B cell (primary cell): ENCODE measurements at regions not wholly inside any gene's neighbourhood (a gene's known extent, or its start where the extent isn't known, plus 50 kb on each side); places are given as distances from the start of the nearest gene placed in this dataset.

Experiments
- ATAC-seq: fragments of 200-7000 bp; cut with Tn5 transposase; one replicate; pipeline ENCODE4 v1.10.0; 2021; ENCODE audit warnings: low read depth, mild to moderate bottlenecking, moderate number of reproducible peaks, moderate library complexity
- CTCF ChIA-PET: fragments of 350-600 bp; sonication (Branson Sonifier 250); formaldehyde crosslinking; loops from one replicate; lab custom pipeline; 2021; ENCODE audit warnings: antibody characterized with exemption, inconsistent platforms; lab: Charles Lee
- POLR2A ChIA-PET: fragments of 350-600 bp; sonication (Branson Sonifier 250); formaldehyde crosslinking; loops from one replicate; lab custom pipeline; 2021; ENCODE audit warnings: antibody characterized with exemption; lab: Charles Lee
- DNase-seq: peaks from one replicate; pipeline ENCODE4 v3.0.0; 2013
- H2AFZ ChIP-seq: 2 replicates; pipeline ENCODE4 v1.6.1; 2012; ENCODE audit warnings: mild to moderate bottlenecking, low read depth, low read length; ENCODE audit not compliant: insufficient read depth, poor library complexity, severe bottlenecking
- H3K27ac ChIP-seq, 2 donors: 1 replicate in 1 of 2; 2 replicates in 1 of 2; pipeline ENCODE4 v1.5.1; 2012 to 2013; ENCODE audit warnings: low read length in 2 of 2, mild to moderate bottlenecking in 2 of 2, moderate library complexity in 1 of 2
- H3K27me3 ChIP-seq, 4 experiments: fragments of 200-600 bp in 1 of 4; sonication (generic) in 1 of 4; replicated peaks in 1 of 4; 1 replicate in 2 of 4; 2 replicates in 2 of 4; pipeline versions ENCODE4 v1.6.1 to v1.7.0; 2013 to 2016; ENCODE audit warnings: low read length in 3 of 4, mild to moderate bottlenecking in 2 of 4, mixed read lengths in 1 of 4, moderate library complexity in 1 of 4; ENCODE audit not compliant: insufficient read depth in 4 of 4, control insufficient read depth in 3 of 4; ENCODE audit errors: control extremely low read depth in 1 of 4
- H3K36me3 ChIP-seq, 2 experiments: replicated peaks in 1 of 2; 1 replicate in 1 of 2; 2 replicates in 1 of 2; pipeline versions ENCODE4 v1.6.1 to v1.7.1; 2013; ENCODE audit warnings: low read length in 1 of 2; ENCODE audit not compliant: insufficient read depth in 2 of 2, control insufficient read depth in 1 of 2; ENCODE audit errors: control extremely low read depth in 1 of 2, extremely low read depth in 1 of 2
- H3K4me1 ChIP-seq, 2 donors: fragments of 200-600 bp in 1 of 2; sonication (generic) in 1 of 2; 1 replicate in 1 of 2; 2 replicates in 1 of 2; pipeline versions ENCODE4 v1.5.1 to v1.6.1; 2013 to 2017; ENCODE audit warnings: low read length in 2 of 2; ENCODE audit not compliant: control insufficient read depth in 2 of 2, insufficient read depth in 2 of 2
- H3K4me2 ChIP-seq: replicated peaks from 2 replicates; pipeline ENCODE3; 2012; ENCODE audit warnings: mild to moderate bottlenecking, low read depth, low read length; ENCODE audit not compliant: poor library complexity, severe bottlenecking
- H3K4me3 ChIP-seq, 5 experiments: fragments of 200-600 bp in 1 of 5; sonication (generic) in 1 of 5; 1 replicate in 3 of 5; 2 replicates in 2 of 5; pipeline versions ENCODE4 v1.5.1 to v1.7.0; 2011 to 2016; ENCODE audit warnings: low read length in 4 of 5, mild to moderate bottlenecking in 4 of 5, low read depth in 2 of 5, control low read depth in 1 of 5, moderate library complexity in 1 of 5; ENCODE audit not compliant: insufficient read depth in 1 of 5; ENCODE audit errors: control extremely low read depth in 1 of 5, extremely low read depth in 1 of 5
- H3K79me2 ChIP-seq: fragments of 200-600 bp; sonication (generic); one replicate; pipeline ENCODE4 v1.6.0; 2016; ENCODE audit warnings: low read length; ENCODE audit not compliant: control insufficient read depth, insufficient read depth
- H3K9ac ChIP-seq: fragments of 200-600 bp; sonication (generic); 2 replicates; pipeline ENCODE4 v1.6.1; 2017; ENCODE audit warnings: mild to moderate bottlenecking, low read length, moderate library complexity
- H3K9me3 ChIP-seq, 3 donors: one replicate each; pipeline versions ENCODE4 v1.6.1 to v1.7.1; 2013; ENCODE audit warnings: low read length in 2 of 3; ENCODE audit not compliant: control insufficient read depth in 2 of 3, insufficient read depth in 1 of 3; ENCODE audit errors: control extremely low read depth in 1 of 3
- H4K20me1 ChIP-seq: 2 replicates; pipeline ENCODE4 v1.6.0; 2012; ENCODE audit warnings: mild to moderate bottlenecking, low read length; ENCODE audit not compliant: insufficient read depth, control insufficient read depth, poor library complexity, severe bottlenecking
- H3K27ac Mint-ChIP-seq: one replicate; pipeline ENCODE4 v1.8.0; 2021; ENCODE audit warnings: mixed read lengths
- H3K27me3 Mint-ChIP-seq: one replicate; pipeline ENCODE4 v1.8.0; 2021; ENCODE audit warnings: mixed read lengths
- H3K4me1 Mint-ChIP-seq: one replicate; pipeline ENCODE4 v1.8.0; 2021; ENCODE audit warnings: mixed read lengths
- H3K4me3 Mint-ChIP-seq: one replicate; pipeline ENCODE4 v1.8.0; 2021; ENCODE audit warnings: mixed read lengths
- H3K9me3 Mint-ChIP-seq: one replicate; pipeline ENCODE4 v1.8.0; 2022; ENCODE audit warnings: mixed read lengths; ENCODE audit not compliant: insufficient read depth
- EZH2 ChIP-seq: IDR thresholded peaks from 2 replicates; pipeline ENCODE4 v1.6.1; 2012; ENCODE audit warnings: borderline replicate concordance, low read depth, mild to moderate bottlenecking, moderate library complexity, low read length; ENCODE audit not compliant: insufficient read depth, poor library complexity, severe bottlenecking
- WGBS: methylation state at CpG from one replicate; pipeline ENCODE4 v1.1.5; 2013; ENCODE audit warnings: missing lambda C conversion rate; ENCODE audit not compliant: insufficient coverage; 5-methylcytosine and 5-hydroxymethylcytosine counted together
- intact Hi-C: fragments of 100-400 bp; cut with micrococcal nuclease; formaldehyde crosslinking; loops from one replicate; pipeline ENCODE4 v1.10.0; 2022
- TF ChIP-seq, protein P1 (sequence below): fragments of 200-600 bp; IDR thresholded peaks from one replicate; pipeline ENCODE4 v1.8.0; 2022; ENCODE audit warnings: antibody characterized with exemption, mild to moderate bottlenecking

DNA sequence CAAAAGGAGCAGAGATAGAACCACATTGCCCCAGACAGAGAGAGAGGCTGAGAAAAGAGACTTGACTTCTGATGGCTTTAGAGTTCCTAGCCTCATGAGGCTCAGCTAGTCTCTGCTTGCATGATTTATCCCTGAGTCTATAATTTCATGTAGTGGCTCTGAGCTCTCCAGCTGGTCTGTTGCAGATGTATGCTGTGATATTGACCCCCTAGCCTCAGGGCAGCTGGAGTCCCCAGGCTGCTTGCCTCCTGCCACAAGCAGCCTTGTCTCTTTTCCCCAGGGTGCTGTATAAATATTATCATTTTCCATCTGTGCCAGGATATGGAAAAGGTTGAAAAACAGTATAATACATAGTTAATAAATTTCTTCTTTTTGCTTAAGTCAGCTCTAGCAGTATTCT lies 467.6 kb upstream of the CWC22 start:
- intact Hi-C loops = no loop called here
- H3K4me3 Mint-ChIP-seq = no peak overlapping the region
- no peaks in the 10 kb centered on the region for H3K79me2 ChIP-seq

DNA sequence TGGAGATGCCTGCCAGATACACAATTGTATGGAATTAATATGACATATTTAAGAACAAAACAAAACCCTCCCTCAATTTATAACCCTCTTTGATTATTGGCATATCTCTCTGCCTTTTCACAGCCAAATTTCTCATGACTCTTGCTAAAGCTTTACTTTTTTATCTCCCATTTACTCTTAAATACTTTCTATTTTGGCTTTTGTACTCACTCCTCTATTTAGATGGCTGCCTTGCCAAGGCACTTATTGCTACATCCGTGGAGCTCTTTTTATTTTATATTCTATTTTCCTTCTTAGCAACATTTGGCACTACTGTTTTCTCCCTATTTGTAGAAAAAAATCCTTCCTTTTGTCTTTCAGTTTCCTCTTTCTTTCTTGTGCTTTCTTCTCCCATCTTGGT lies 466.4 kb upstream of the CWC22 start:
- Histone ChIP-seq H3K27ac (no peak overlapping the region), H4K20me1 (no peaks in the 10 kb centered on the region), H3K9me3 (no peaks in the 10 kb centered on the region), H3K4me3 (no peak overlapping the region), H3K9ac (no peak overlapping the region), H3K27me3 (no peaks in the 10 kb centered on the region), H3K4me1 (no peaks in the 10 kb centered on the region), H3K36me3 (no peaks in the 10 kb centered on the region), H3K79me2 (no peaks in the 10 kb centered on the region), H2AFZ (no peak overlapping the region), H3K4me2 (no peak overlapping the region)
- 80% methylated on average over 1 of the region's 1 CpG for WGBS
- DNase-seq (no peak), ATAC-seq (no peak)
- no peak overlapping the region for H3K4me3 Mint-ChIP-seq
- ChIA-PET CTCF (no interaction called here), POLR2A (no interaction called here)
- H3K4me1 Mint-ChIP-seq = no peaks in the 10 kb centered on the region
- no peaks in the 10 kb centered on the region for H3K9me3 Mint-ChIP-seq
- intact Hi-C loops = no loop called here
- H3K27me3 Mint-ChIP-seq = no peaks in the 10 kb centered on the region
- TF ChIP-seq, protein P1, sequence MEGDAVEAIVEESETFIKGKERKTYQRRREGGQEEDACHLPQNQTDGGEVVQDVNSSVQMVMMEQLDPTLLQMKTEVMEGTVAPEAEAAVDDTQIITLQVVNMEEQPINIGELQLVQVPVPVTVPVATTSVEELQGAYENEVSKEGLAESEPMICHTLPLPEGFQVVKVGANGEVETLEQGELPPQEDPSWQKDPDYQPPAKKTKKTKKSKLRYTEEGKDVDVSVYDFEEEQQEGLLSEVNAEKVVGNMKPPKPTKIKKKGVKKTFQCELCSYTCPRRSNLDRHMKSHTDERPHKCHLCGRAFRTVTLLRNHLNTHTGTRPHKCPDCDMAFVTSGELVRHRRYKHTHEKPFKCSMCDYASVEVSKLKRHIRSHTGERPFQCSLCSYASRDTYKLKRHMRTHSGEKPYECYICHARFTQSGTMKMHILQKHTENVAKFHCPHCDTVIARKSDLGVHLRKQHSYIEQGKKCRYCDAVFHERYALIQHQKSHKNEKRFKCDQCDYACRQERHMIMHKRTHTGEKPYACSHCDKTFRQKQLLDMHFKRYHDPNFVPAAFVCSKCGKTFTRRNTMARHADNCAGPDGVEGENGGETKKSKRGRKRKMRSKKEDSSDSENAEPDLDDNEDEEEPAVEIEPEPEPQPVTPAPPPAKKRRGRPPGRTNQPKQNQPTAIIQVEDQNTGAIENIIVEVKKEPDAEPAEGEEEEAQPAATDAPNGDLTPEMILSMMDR = no peak
- no peak for TF ChIP-seq EZH2
- H3K27ac Mint-ChIP-seq = no peak overlapping the region

More for the DNA sequence above, 467.6 kb upstream of the CWC22 start:
- no peak overlapping the region for H2AFZ ChIP-seq
- no peaks in the 10 kb centered on the region for H3K9me3 ChIP-seq
- ChIA-PET CTCF (interaction anchor here (0.7 kb wide), 1 partner anchor 218 kb away, joined by 3 read pairs; no protein-coding TSS in a partner anchor), POLR2A (no interaction called here)
- H3K9ac ChIP-seq = no peak overlapping the region
- H3K27ac Mint-ChIP-seq = no peak overlapping the region
- H3K4me1 Mint-ChIP-seq = no peaks in the 10 kb centered on the region
- H3K27me3 Mint-ChIP-seq = no peaks in the 10 kb centered on the region
- ATAC-seq (no peak), DNase-seq (no peak)
- no peaks in the 10 kb centered on the region for H3K4me1 ChIP-seq
- no peaks in the 10 kb centered on the region for H4K20me1 ChIP-seq
- no peaks in the 10 kb centered on the region for H3K27me3 ChIP-seq
- TF ChIP-seq, protein P1 = no peak
- TF ChIP-seq EZH2 = no peak
- H3K4me2 ChIP-seq = no peak overlapping the region
- no peak overlapping the region for H3K4me3 ChIP-seq
- no peak overlapping the region for H3K27ac ChIP-seq
- no peaks in the 10 kb centered on the region for H3K36me3 ChIP-seq
- H3K9me3 Mint-ChIP-seq = no peaks in the 10 kb centered on the region
